SKM-1 (cell line): ENCODE measurements at regions not wholly inside any gene's neighbourhood (a gene's known extent, or its start where the extent isn't known, plus 50 kb on each side); places are given as distances from the start of the nearest gene placed in this dataset.

Experiments
- DNase-seq: peaks from one replicate; lab custom pipeline; 2025; ENCODE audit not compliant: unreplicated experiment; lab: John Stamatoyannopoulos, UW

DNA sequence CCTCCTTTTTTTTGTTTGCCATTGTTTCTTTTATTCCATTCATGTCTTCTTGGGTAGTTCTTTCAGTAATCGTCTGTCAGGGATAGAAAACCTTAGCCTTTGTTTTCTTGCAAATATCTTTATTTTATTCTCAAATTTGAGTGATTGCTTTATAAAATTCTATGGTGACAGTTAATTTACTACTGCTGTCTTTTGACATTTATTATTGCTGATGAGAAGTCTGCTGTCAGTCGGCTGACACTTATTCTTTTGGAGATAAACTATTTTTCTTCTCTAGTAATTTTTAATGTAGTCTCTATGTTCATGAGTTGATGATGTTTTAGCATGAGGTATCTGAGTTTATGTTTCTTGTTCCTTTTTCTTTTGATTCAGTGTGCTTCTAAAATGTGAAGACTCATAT lies 983.8 kb downstream of the TTLL7 start:
- DNase-seq, result no peak

DNA sequence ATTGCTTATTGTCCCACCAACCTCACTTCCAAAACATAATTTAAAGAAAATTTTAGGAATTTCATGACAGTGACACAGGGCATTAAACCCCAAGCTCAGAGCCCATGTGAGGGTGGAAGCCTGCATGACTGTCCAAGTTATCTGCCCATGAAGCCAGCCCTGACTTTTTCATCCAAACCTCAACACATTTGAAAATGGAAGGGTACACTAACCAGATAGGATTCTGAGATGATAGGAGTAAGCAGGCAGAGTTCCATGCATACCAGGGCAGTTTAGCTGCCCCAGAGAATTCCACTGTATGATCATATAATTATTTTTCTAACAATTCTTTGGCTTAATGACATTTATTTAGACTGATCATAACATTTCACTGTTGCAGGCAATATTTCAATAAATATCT lies 986.0 kb downstream of the TTLL7 start:
- no peak for DNase-seq

DNA sequence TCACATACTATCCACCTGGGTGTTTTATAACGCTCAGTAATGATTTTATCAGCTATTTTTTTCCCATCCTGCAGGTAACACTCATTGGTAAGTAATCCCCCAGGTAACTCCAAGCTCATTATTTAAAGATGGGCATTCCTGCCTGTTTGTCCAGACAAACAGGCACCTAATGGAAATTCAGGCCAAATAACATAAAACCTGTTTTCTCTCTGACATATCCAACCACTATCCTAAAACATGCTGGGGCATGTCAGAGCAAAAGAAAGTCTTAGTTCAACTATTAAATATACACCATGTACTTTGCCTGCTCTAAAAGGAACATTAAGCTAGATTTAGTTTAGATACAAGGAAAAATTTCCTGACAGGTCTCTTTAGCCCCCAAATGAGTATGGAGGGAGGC lies 987.7 kb downstream of the TTLL7 start:
- DNase-seq, result no peak

- no peak for DNase-seq
Observed at GRCh38 chr1:83006271-83006670, 992.7 kb downstream of the TTLL7 start.

DNA sequence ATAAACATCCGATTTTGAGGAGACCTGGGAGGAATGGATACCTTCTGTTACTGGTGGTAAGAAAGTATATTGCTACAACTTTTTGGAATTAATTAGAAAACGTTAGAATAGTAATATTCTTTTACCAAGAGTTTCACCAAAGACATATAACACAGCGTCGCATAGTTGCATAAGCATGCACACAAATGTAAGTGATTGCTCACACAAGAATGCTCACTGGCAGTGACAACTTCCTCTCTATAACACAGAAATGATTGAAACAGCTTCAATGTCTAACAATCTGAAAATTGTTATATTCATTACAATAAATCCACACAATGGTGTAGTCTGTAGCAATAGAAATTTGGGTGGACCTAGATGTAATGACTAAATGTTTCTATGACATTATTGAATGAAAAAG lies 998.6 kb downstream of the TTLL7 start:
- DNase-seq, result no peak

- no peak for DNase-seq
Observed at GRCh38 chr1:82995951-82996350, 1003.0 kb downstream of the TTLL7 start.

DNA sequence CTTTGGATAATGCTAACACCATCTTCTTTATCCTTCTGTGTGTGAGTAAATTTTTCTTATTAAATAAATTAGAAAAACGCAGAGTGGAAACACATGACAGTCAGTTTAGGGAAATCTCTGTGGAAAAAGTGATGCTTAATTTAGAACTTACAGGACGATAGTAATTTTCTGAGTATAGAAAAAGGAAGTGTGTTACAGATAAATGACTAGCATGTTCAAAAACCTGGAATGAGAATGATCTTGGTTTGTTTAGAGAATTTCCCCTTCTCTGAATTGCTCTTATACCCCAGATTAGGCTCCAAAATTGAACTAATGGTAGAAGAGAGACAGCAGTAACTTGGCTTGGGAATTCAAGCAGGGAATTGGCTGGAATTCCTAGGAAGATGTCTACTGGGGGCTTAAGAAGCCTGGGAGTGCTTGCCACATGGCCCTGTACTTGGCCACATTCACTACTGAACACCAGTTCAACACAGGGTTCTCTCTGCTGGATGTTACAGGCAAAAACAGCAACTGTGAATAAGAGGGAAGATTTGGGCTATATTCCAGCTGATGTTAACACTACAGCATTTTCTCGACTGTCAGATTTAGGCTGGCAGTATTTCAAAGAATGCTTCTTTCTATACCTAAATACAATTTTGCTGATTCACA lies 1004.2 kb downstream of the TTLL7 start:
- no peak for DNase-seq

- no peak for DNase-seq
Observed at GRCh38 chr1:82991569-82991968, 1007.4 kb downstream of the TTLL7 start.

GRCh38 chr1:82979593-82980236 lies 1019.2 kb downstream of the TTLL7 start:
- no peak for DNase-seq

- no peak for DNase-seq
Observed at GRCh38 chr1:82978461-82979324, 1020.2 kb downstream of the TTLL7 start.

- DNase-seq, result no peak
Observed at GRCh38 chr1:82972841-82973553, 1025.9 kb downstream of the TTLL7 start.

DNA sequence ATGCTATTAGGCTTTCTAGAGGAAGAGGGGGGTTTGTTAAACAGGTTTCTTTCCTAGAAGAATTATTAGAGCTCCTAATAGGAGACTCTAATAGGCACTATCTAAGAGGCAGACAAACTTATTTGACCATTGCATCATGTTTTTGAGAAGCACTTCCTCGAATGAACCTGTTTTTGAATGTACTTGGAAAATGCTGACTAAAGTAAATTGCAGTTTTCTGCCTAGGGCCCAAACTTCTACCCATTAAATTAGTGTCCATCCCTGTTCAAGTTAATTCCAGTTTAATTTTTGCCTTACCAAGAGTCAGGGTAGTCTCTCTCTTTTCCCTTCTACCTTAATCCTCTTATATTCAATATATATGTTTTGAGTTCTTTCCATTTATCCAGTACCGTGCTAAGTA lies 1029.6 kb downstream of the TTLL7 start:
- no peak for DNase-seq

- DNase-seq, result no peak
Observed at GRCh38 chr1:82962658-82963057, 1036.3 kb downstream of the TTLL7 start.

DNA sequence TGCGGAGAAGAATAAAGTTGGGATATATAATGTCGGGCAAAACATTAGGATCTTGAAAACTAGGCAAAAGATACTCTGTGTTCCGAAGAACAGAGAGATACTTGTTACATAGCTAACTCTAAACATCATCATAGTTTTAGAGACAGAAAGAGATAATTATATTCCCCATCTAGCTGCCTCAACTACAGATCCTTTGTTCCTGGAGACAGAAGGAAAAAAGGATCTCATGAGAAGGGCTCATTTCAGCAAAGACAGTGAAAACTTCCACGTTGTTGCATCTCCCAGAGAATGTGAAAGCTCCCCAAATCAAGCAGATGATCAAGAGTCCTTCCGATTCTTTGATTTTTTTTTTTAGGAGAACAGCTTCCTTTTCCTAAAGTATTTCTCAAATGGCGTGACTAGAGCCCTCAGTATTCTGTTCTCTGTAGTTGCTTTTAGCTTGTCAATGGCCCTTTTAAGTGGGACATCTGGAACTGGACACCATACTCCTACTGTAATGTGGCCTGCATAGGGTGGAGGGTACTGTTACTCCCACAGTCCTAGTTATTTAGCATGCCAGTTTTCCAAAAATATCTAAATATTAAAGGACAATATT lies 1048.2 kb downstream of the TTLL7 start:
- no peak for DNase-seq

DNA sequence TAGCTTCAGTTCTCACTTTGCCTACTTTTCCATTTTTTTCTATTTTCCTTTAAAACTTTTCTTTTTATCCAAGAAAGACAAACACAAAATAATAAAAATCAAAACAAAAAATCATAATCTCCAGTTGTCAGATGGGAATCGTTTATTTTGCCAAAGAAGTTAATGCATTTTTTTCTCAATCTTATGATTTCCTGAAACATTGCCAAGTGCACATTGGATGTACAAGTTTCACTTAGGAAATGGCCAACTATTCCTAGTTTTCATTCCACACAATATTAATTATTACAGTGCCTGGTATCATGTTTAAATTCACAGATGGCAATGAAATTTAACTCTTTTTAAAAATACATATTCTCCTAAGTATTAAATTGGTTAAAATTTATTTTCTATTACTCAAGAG lies 1050.5 kb downstream of the TTLL7 start:
- DNase-seq, result no peak

DNA sequence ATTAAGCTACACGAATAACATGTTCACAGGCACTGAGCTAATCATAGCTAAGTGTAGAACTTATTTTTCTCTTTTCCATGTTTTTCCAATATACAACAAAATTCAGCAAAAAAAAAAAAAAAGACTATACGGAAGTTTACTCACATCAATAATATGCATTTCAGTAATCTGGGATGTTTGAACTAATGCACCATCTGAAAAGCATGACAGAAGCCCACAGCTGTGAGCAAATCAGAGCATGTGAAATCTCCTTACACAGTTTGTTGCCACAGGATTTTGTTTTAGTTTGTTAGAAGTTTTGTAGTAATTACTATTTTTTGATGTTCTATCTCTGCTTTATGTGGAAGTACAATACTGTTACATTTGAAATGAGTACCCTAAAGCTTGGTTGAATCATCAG lies 1051.7 kb downstream of the TTLL7 start:
- DNase-seq, result no peak

GRCh38 chr1:82946096-82946605 lies 1052.8 kb downstream of the TTLL7 start:
- DNase-seq, result no peak

- no peak for DNase-seq
Observed at GRCh38 chr1:82944822-82945221, 1054.1 kb downstream of the TTLL7 start.

DNA sequence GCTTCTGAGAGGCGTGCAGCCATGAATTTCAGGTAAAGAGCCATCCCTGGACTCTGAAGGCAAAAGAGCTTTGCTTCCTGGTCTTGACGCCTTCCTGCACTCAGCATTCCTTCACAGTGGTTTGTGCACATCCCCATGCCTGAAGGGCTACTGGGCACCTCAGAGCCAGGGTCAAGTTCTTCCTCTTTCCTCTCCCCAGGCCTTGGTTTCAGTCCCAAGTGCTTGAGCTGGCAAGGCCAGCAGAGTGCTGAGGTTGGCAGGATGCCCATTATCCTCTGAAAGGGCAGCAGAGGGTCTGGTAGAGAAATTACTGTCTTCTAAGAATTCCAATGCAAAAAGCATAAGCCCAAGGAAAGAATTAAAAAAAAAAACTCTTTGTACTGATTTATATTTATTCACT lies 1064.9 kb downstream of the TTLL7 start:
- DNase-seq, result no peak

- DNase-seq, result no peak
Observed at GRCh38 chr1:82932727-82933126, 1066.2 kb downstream of the TTLL7 start.

- DNase-seq, result no peak
Observed at GRCh38 chr1:82932207-82932606, 1066.7 kb downstream of the TTLL7 start.
